ENCODE measurements at regions not wholly inside any gene's neighbourhood (a gene's known extent, or its start where the extent isn't known, plus 50 kb on each side); places are given as distances from the start of the nearest gene placed in this dataset.
"Not testable (repeated sequence)": the region's sequence is repeated elsewhere in the genome, so short reads cannot be mapped to it uniquely, and the experiment has no call there.

DNA sequence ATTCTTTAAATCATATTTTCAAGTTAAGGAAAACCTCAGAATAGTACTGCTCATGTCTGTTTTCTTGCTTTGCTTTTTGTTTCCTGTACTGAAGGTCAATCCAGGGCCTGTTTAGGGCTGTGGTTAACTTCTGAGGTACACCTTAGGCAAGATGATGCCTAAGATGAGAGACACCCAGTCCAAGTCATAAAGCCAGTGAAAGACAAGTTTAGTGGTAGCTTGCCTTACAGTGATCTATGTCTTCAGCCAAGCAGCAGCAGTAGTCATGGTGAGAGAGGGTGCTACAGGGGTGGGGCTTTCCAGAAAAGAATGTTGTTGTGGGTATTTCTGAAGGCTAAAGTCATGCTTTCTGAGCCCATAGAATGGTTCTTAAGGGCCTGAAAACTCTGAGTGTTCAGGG, 173.7 kb downstream of the VSIG4 start:
- no peak for TF ChIP-seq EZH2phosphoT487 (IDR thresholded peaks at IDR 0.05; ENCODE audit: borderline replicate concordance, low read depth, low read length)
- TF ChIP-seq CTCF (conservative IDR thresholded peaks at IDR 0.05; ENCODE audit: low read length), result no peak
- H3K9me2 ChIP-seq (ENCODE audit: insufficient read depth, low read length), result no peaks in the 10 kb centered on the region
- H3K79me2 ChIP-seq (ENCODE audit: insufficient read depth, low read depth, low read length), result no peaks in the 10 kb centered on the region
- no peak overlapping the region for H3K4me3 ChIP-seq (ENCODE audit: low read depth, low read length, poor library complexity, severe bottlenecking)
- H4K20me1 ChIP-seq (ENCODE audit: insufficient read depth, low read length), result no peaks in the 10 kb centered on the region
- intact Hi-C loops (cut with micrococcal nuclease; ENCODE audit: unreplicated experiment), result no loop called here
- no peaks in the 10 kb centered on the region for H3K36me3 ChIP-seq (ENCODE audit: insufficient read depth, low read length)
- CTCF ChIA-PET (ENCODE audit: unreplicated experiment), result no interaction called here
- no peaks in the 10 kb centered on the region for H3K9me3 ChIP-seq (ENCODE audit: low read length)
- no TSS peak for BruUV-seq (replicated peaks)
- DNase-seq (ENCODE audit: low spot score), result no peak
- H2AFZ ChIP-seq (ENCODE audit: low read length), result no peak overlapping the region
- POLR2A ChIA-PET, result no interaction called here
- H3K27ac ChIP-seq (ENCODE audit: low read depth, low read length, poor library complexity, severe bottlenecking), result no peak overlapping the region
- no peak overlapping the region for H3K4me2 ChIP-seq (ENCODE audit: low read length)
- no peaks in the 10 kb centered on the region for H3K4me1 ChIP-seq (ENCODE audit: insufficient read depth, low read length, poor library complexity, severe bottlenecking)

GRCh38 chrX:65862638-65863037, 177.2 kb downstream of the VSIG4 start:
- Histone ChIP-seq H2AFZ (ENCODE audit: low read length) (no peak overlapping the region), H3K4me1 (ENCODE audit: insufficient read depth, low read length, poor library complexity, severe bottlenecking) (no peaks in the 10 kb centered on the region), H3K27ac (ENCODE audit: low read depth, low read length, poor library complexity, severe bottlenecking) (no peak overlapping the region), H3K4me2 (ENCODE audit: low read length) (no peak overlapping the region), H3K4me3 (ENCODE audit: low read depth, low read length, poor library complexity, severe bottlenecking) (no peak overlapping the region), H3K36me3 (ENCODE audit: insufficient read depth, low read length) (no peaks in the 10 kb centered on the region), H3K79me2 (ENCODE audit: insufficient read depth, low read depth, low read length) (no peaks in the 10 kb centered on the region), H4K20me1 (ENCODE audit: insufficient read depth, low read length) (no peaks in the 10 kb centered on the region), H3K9me2 (ENCODE audit: insufficient read depth, low read length) (no peaks in the 10 kb centered on the region), H3K9me3 (ENCODE audit: low read length) (no peaks in the 10 kb centered on the region)
- TF ChIP-seq EZH2phosphoT487 (IDR thresholded peaks at IDR 0.05; ENCODE audit: borderline replicate concordance, low read depth, low read length), result no peak
- TF ChIP-seq CTCF (conservative IDR thresholded peaks at IDR 0.05; ENCODE audit: low read length), result no peak
- intact Hi-C loops (cut with micrococcal nuclease; ENCODE audit: unreplicated experiment), result no loop called here
- no TSS peak for BruUV-seq (replicated peaks)
- POLR2A ChIA-PET, result interaction anchor here (0.6 kb wide), 1 partner anchor 478 kb away, joined by 3 read pairs; no protein-coding TSS in a partner anchor
- CTCF ChIA-PET (ENCODE audit: unreplicated experiment), result no interaction called here
- no peak for DNase-seq (ENCODE audit: low spot score)

DNA sequence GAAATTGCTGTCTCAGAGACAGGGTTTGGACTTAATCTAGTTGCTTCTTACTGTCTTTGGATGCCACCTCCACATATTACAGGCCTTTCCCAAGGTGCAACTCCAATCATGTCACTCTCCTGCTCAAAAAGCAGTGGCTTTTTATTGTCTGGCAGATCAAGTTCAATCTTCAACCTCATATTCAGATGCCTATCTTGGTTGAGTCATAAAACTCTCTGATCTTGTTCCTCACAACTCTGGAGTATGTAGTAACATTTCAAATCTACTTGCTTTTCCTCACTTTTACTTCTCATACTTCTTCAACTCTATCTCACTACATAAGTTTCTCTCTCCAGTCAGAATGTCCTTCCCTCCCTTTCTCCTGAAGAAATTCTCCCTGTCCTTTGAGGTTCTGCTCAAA, 180.6 kb downstream of the VSIG4 start:
- H3K4me2 ChIP-seq (ENCODE audit: low read length), result no peak overlapping the region
- no peak for DNase-seq (ENCODE audit: low spot score)
- H3K4me1 ChIP-seq (ENCODE audit: insufficient read depth, low read length, poor library complexity, severe bottlenecking), result no peaks in the 10 kb centered on the region
- no TSS peak for BruUV-seq (replicated peaks)
- POLR2A ChIA-PET, result no interaction called here
- no peaks in the 10 kb centered on the region for H3K9me2 ChIP-seq (ENCODE audit: insufficient read depth, low read length)
- H3K27ac ChIP-seq (ENCODE audit: low read depth, low read length, poor library complexity, severe bottlenecking), result no peak overlapping the region
- CTCF ChIA-PET (ENCODE audit: unreplicated experiment), result no interaction called here
- no peaks in the 10 kb centered on the region for H4K20me1 ChIP-seq (ENCODE audit: insufficient read depth, low read length)
- no peak overlapping the region for H2AFZ ChIP-seq (ENCODE audit: low read length)
- intact Hi-C loops (cut with micrococcal nuclease; ENCODE audit: unreplicated experiment), result no loop called here
- no peaks in the 10 kb centered on the region for H3K36me3 ChIP-seq (ENCODE audit: insufficient read depth, low read length)
- TF ChIP-seq EZH2phosphoT487 (IDR thresholded peaks at IDR 0.05; ENCODE audit: borderline replicate concordance, low read depth, low read length) (no peak), CTCF (conservative IDR thresholded peaks at IDR 0.05; ENCODE audit: low read length) (no peak)
- H3K79me2 ChIP-seq (ENCODE audit: insufficient read depth, low read depth, low read length), result no peaks in the 10 kb centered on the region
- no peaks in the 10 kb centered on the region for H3K9me3 ChIP-seq (ENCODE audit: low read length)
- H3K4me3 ChIP-seq (ENCODE audit: low read depth, low read length, poor library complexity, severe bottlenecking), result no peak overlapping the region

DNA sequence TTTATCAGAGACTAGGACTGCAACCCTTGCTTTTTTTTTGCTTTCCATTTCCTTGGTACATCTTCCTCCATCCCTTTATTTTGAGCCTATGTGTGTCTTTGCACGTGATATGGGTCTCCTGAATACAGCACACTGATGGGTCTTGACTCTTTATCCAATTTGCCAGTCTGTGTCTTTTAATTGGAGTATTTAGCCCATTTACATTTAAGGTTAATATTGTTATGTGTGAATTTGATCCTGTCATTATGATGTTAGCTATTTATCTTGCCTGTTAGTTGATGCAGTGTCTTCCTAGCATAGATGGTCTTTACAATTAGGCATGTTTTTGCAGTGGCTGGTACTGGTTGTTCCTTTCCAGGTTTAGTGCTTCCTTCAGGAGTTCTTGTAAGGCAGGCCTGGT, 185.4 kb downstream of the VSIG4 start:
- H3K4me3 ChIP-seq (ENCODE audit: low read depth, low read length, poor library complexity, severe bottlenecking); POLR2A ChIA-PET; H3K4me1 ChIP-seq (ENCODE audit: insufficient read depth, low read length, poor library complexity, severe bottlenecking); H2AFZ ChIP-seq (ENCODE audit: low read length); H3K27ac ChIP-seq (ENCODE audit: low read depth, low read length, poor library complexity, severe bottlenecking); H3K9me3 ChIP-seq (ENCODE audit: low read length); H3K79me2 ChIP-seq (ENCODE audit: insufficient read depth, low read depth, low read length); H4K20me1 ChIP-seq (ENCODE audit: insufficient read depth, low read length); BruUV-seq (replicated peaks); H3K36me3 ChIP-seq (ENCODE audit: insufficient read depth, low read length); H3K9me2 ChIP-seq (ENCODE audit: insufficient read depth, low read length); H3K4me2 ChIP-seq (ENCODE audit: low read length); CTCF ChIA-PET (ENCODE audit: unreplicated experiment); DNase-seq (ENCODE audit: low spot score); intact Hi-C loops (cut with micrococcal nuclease; ENCODE audit: unreplicated experiment): not testable (repeated sequence)

GRCh38 chrX:65851306-65851705, 183.9 kb downstream of the MSN start:
- CTCF ChIA-PET (ENCODE audit: unreplicated experiment), result interaction anchor here (0.7 kb wide), 1 partner anchor 67 kb away, joined by 3 read pairs; no protein-coding TSS in a partner anchor
- intact Hi-C loops (cut with micrococcal nuclease; ENCODE audit: unreplicated experiment), result not testable (repeated sequence)

More at GRCh38 chrX:65851306-65851705, 183.9 kb downstream of the MSN start:
- H3K9me2 ChIP-seq (ENCODE audit: insufficient read depth, low read length); H3K36me3 ChIP-seq (ENCODE audit: insufficient read depth, low read length); H4K20me1 ChIP-seq (ENCODE audit: insufficient read depth, low read length); BruUV-seq (replicated peaks); H3K4me2 ChIP-seq (ENCODE audit: low read length); H3K27ac ChIP-seq (ENCODE audit: low read depth, low read length, poor library complexity, severe bottlenecking); H3K4me1 ChIP-seq (ENCODE audit: insufficient read depth, low read length, poor library complexity, severe bottlenecking); H2AFZ ChIP-seq (ENCODE audit: low read length); H3K4me3 ChIP-seq (ENCODE audit: low read depth, low read length, poor library complexity, severe bottlenecking); H3K9me3 ChIP-seq (ENCODE audit: low read length); DNase-seq (ENCODE audit: low spot score); H3K79me2 ChIP-seq (ENCODE audit: insufficient read depth, low read depth, low read length); POLR2A ChIA-PET: not testable (repeated sequence)

Data from OCI-LY7 (cell line).